ENCODE measurements at regions not wholly inside any gene's neighbourhood (a gene's known extent, or its start where the extent isn't known, plus 50 kb on each side); places are given as distances from the start of the nearest gene placed in this dataset.
"Not testable (repeated sequence)": the region's sequence is repeated elsewhere in the genome, so short reads cannot be mapped to it uniquely, and the experiment has no call there.

DNA sequence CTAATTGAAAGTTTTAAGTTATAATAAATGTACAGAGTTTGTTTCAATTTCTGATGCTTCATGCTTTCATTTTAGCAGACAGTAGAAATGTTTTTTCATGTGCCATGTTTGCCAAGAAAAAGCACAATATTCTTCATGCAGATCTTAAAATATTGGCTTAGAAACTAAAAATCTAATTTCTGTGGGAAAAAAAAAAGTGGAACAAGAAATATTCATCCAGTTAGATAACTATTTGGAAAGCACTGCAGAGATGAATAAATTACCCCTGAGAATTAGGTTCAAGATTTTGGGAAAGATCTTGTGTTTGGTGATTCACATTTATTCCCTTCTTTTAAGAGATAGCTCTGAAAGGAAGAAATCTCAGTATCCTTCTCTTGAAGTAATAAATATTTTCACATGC, 912.5 kb downstream of the C4orf33 start:
- DNase-seq (ENCODE audit: low read depth), result no peak

DNA sequence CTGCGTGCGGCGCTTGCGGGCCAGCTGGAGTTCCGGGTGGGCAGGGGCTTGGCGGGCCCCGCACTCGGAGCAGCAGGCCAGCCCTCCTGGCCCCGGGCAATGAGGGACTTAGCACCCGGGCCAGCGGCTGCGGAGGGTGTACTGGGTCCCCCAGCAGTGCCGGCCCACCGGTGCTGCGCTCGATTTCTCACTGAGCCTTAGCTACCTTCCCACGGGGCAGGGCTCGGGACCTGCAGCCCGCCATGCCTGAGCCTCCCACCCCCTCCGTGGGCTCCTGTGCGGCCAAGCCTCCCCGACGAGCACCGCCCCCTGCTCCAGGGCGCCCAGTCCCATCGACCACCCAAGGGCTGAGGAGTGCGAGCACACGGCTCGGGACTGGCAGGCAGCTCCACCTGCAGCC, 916.9 kb downstream of the C4orf33 start:
- not testable (repeated sequence) for DNase-seq (ENCODE audit: low read depth)

DNA sequence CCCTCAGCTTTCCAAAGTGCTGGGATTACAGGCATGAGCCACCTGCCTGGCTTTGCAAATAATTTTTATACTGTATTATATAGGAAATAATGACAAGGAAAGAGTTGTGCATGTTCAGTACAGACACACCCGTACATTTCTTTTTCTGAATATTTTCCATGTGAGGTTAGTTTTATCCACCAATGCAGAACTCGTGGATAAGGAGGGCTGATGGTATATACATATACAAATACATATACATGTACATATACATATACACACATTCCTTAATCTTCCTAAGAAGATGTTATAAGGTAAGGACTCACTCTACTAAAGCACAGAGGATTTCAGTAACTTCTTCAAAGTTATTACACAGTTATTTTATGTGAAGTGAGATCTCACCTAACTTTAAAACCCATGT, 925.8 kb downstream of the C4orf33 start:
- no peak for DNase-seq (ENCODE audit: low read depth)

DNA sequence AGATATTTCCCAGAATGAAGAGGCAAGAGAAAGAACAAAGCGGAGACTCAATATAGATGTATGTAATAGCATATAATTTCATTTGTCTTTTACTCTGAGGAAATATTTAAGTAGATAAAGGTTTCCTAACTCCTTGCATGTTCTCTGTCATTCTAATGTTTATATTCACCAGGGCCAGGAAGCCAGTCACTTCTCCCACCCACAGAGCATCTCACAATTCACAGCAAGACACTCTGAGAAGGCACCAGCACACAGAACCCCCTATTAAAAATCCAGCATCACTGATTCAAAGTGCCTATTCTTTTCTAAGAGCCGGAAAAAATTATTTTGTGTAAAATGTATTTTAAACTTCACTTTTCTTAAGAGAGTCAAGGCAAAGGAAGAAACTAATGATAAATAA, 927.1 kb downstream of the C4orf33 start:
- no peak for DNase-seq (ENCODE audit: low read depth)

GRCh38 chr4:130025701-130026100, 929.7 kb downstream of the C4orf33 start:
- DNase-seq (ENCODE audit: low read depth), result no peak

DNA sequence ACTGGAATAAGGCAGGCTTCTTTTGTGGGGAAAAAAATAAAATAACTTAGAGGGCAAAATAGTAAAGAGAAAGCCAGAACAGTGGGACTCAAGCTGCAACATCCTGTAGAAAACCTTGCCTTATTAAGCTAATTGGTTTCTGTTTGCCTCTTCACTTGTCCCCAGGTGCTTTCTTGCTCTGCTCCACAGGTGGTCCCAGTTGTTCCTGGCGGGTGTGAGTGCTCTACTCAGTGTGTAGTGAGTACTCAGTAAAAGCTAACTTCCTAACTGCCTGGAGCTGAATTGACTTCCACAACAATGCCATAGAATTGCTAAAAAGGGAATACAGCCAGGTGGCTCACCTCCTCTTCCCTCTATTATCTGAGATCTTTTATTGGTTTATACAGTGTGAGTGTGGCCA, 930.2 kb downstream of the C4orf33 start:
- no peak for DNase-seq (ENCODE audit: low read depth)

GRCh38 chr4:130027973-130028372, 932.0 kb downstream of the C4orf33 start:
- no peak for DNase-seq (ENCODE audit: low read depth)

- DNase-seq (ENCODE audit: low read depth), result no peak
Observed at GRCh38 chr4:130028552-130028951, 932.6 kb downstream of the C4orf33 start.

DNA sequence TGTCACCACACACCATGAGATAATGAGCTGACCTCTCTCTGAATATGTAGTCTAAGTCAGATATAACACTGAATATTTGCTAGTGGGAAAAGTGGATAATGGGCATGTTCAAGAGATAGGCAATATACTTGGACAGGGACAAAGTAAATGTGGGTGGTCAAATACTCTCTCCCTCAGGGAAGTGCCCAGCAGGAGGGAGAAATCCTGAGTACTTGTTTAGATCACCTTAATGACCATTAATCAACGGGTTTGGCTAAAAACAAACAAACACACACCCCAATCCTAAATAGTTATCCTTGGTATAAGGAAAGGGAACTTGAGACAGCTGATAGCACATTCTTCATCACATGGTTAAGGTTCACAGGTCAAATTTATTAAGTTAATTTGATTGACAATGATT, 933.5 kb downstream of the C4orf33 start:
- DNase-seq (ENCODE audit: low read depth), result no peak

DNA sequence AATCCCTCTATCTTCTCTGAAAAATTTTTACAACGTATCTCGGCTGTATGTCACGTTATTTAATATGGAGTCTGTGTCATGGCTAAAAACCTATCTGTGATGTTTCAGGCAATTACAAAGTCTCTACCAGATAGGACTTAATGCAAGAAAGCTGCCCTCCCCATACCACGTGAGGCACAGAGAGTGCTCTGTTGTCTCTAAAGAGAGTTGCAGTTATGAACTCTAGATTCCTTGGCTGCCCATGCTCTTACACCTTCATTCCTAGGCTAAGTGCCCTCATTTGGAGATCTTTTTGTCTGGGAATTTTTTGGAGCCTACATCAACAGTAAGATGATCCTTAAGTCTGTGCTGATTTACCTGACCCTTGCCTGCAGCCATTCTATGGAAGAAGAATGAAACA, 935.9 kb downstream of the C4orf33 start:
- DNase-seq (ENCODE audit: low read depth), result no peak

- DNase-seq (ENCODE audit: low read depth), result not testable (repeated sequence)
Observed at GRCh38 chr4:130033657-130034056, 937.7 kb downstream of the C4orf33 start.

- no peak for DNase-seq (ENCODE audit: low read depth)
Observed at GRCh38 chr4:130034876-130035275, 938.9 kb downstream of the C4orf33 start.

- DNase-seq (ENCODE audit: low read depth), result no peak
Observed at GRCh38 chr4:130035391-130035790, 939.4 kb downstream of the C4orf33 start.

DNA sequence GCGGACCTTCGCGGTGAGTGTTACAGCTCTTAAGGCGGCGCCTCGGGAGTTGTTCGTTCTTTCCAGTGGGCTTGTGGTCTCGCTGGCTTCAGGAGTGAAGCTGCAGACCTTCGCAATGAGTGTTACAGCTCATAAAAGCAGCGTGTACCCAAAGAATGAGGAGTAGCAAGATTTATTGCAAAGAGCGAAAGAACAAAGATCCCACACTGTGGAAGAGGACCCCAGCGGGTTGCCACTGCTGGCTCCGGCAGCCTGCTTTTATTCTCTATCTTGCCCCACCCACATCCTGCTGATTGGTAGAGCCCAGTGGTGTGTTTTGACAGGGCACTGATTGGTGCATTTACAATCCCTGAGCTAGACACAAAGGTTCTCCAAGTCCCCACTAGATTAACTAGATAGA, 941.9 kb downstream of the C4orf33 start:
- DNase-seq (ENCODE audit: low read depth), result not testable (repeated sequence)

- DNase-seq (ENCODE audit: low read depth), result not testable (repeated sequence)
Observed at GRCh38 chr4:130038540-130038939, 942.6 kb downstream of the C4orf33 start.

DNA sequence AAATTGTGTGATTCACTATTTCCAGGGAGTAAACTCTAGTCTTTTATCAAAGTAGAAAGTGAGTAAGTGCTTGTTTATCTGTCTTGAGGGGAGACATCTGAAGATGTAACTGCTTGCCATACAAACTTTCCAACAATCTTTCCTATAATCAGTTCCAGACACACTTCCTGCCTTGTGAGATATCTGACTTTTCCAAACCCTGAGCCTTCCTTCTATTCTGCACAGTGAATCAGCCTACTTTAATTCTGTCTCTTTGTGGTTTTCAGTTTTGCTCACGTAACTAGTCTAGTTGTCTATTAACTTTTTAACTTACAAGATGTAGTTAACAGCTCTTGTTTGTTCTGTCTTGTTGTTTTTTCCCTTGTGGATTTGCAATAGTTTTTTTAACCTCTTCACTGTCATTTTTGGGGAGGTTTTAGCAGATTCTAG, 947.8 kb downstream of the C4orf33 start:
- no peak for DNase-seq (ENCODE audit: low read depth)

DNA sequence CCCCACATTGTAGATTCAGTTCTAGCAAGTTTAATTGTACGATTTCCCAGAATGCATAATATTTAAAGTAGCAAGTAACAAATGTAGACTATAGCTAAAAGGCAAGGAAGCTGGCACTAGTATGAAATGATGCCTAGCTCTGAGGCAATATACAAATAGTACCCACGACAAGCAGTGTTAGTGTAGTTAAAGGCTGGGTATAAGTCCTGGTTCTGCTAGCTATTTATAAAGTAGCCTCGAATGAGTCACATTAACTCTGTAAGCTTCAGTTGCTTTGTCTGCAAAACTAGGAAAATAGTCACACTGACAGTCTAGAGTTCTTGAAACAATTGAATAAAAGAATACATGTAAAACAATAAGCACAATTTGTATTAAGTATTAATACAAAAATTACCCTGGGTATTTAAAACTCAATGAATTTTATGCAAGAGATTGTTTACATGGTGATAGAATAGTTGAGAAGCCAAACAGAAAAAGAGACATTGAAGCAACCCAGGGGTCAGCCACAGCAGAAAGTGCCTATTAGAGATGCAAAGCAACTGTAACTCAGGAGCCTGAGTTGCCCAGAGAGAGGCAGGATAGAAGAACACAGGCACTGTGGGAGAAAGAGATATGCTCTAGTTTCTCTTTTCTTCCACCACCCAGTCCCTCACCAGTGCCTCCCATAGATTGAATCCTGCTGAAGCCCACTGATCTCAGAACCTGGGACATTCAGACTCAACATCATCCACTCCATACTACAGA, 949.0 kb downstream of the C4orf33 start:
- DNase-seq (ENCODE audit: low read depth), result no peak

- no peak for DNase-seq (ENCODE audit: low read depth)
Observed at GRCh38 chr4:130053723-130054122, 957.8 kb downstream of the C4orf33 start.

GRCh38 chr4:130054908-130055307, 959.0 kb downstream of the C4orf33 start:
- DNase-seq (ENCODE audit: low read depth), result no peak

GRCh38 chr4:130056286-130056685, 960.3 kb downstream of the C4orf33 start:
- no peak for DNase-seq (ENCODE audit: low read depth)

- no peak for DNase-seq (ENCODE audit: low read depth)
Observed at GRCh38 chr4:130064471-130064870, 968.5 kb downstream of the C4orf33 start.

DNA sequence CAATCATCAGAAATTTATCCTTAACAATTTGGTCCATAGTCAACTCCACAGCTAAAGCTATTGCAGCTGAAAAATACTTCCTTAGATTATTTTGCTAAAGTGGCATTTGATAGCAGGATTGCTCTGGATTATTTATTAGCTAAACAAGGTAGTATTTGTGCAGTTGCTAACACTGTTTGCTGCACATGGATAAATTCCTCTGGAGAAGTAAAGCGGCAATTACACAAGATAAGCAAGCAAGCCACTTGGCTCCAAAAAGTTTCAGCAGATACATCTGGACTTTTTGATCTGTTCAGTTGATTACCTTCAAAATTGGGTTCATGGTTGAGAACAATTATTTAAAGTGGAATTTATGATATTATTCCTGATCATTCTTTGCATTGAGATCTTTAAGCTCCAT, 971.5 kb downstream of the C4orf33 start:
- DNase-seq (ENCODE audit: low read depth), result no peak

DNA sequence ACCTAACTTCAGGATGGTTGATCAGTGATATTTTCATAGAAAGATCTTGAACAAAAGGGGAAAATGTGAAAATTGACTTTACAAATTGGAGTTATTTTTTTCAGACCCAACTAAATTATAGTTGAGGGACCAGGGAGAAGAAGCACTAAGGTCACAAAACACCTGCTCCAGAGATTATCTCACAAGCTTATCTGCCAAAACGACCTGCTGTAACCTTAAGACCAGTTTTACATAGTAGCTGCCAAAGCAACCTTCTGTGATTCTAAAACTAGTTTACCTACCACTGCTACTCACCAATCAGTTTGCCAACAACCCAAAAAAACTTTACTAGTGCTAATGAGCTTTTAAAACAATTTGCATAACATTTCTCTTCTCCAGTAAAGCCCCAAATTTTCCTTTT, 972.1 kb downstream of the C4orf33 start:
- DNase-seq (ENCODE audit: low read depth), result no peak

DNA sequence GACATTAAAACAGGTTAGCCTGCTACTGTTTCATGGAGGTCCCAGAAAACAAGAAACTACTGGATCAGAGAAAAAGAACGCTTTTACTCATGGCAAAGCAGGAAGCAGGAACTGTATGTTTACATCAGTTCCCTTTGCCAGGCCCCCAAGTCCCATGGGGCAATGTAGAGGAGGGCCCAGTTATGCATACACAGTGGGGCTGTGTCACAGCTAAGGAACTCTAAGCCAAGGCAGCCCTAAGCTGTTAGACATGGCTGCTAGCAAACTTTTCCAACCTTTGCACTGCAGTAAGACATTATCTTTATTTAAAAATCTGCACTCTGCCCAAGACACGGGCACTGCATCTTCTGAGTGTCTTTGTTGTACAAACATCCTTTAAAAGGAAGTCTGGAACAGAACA, 975.8 kb downstream of the C4orf33 start:
- DNase-seq (ENCODE audit: low read depth), result no peak

All from T-helper 22 cell (primary cell).